Activated CD4-positive, alpha-beta T cell treated with anti-CD3 and anti-CD28 coated beads, Interleukin-2, amount 10 ng/mL, durations not matched to agents 7 days and 5 days (primary cell): ENCODE measurements at regions not wholly inside any gene's neighbourhood (a gene's known extent, or its start where the extent isn't known, plus 50 kb on each side); places are given as distances from the start of the nearest gene placed in this dataset.
"Not testable (repeated sequence)": the region's sequence is repeated elsewhere in the genome, so short reads cannot be mapped to it uniquely, and the experiment has no call there.

Experiments
- CTCF ChIA-PET: fragments of 350-600 bp; sonication (Branson Sonifier 250); formaldehyde crosslinking; loops from one replicate; lab custom pipeline; 2021; ENCODE audit warnings: antibody characterized with exemption; lab: Charles Lee
- POLR2A ChIA-PET: fragments of 350-600 bp; sonication (Branson Sonifier 250); formaldehyde crosslinking; loops from one replicate; lab custom pipeline; 2021; ENCODE audit warnings: antibody characterized with exemption; lab: Charles Lee
- DNase-seq: peaks from one replicate; pipeline ENCODE4 v3.0.0-alpha.2; 2020
- H3K27ac Mint-ChIP-seq: one replicate; pipeline ENCODE4 v1.8.0; 2021; ENCODE audit warnings: mild to moderate bottlenecking, moderate library complexity, mixed read lengths
- H3K27me3 Mint-ChIP-seq: one replicate; pipeline ENCODE4 v1.8.0; 2021; ENCODE audit warnings: mixed read lengths
- H3K36me3 Mint-ChIP-seq: one replicate; pipeline ENCODE4 v1.8.0; 2021; ENCODE audit warnings: low read depth, mixed read lengths
- H3K4me1 Mint-ChIP-seq: one replicate; pipeline ENCODE4 v1.8.0; 2021; ENCODE audit warnings: mixed read lengths
- H3K4me3 Mint-ChIP-seq: one replicate; pipeline ENCODE4 v1.8.0; 2021; ENCODE audit warnings: mild to moderate bottlenecking, moderate library complexity, mixed read lengths
- H3K9me3 Mint-ChIP-seq: one replicate; pipeline ENCODE4 v1.8.0; 2021; ENCODE audit warnings: mixed read lengths

- Mint-ChIP-seq H3K9me3 (no peaks in the 10 kb centered on the region), H3K27ac (no peak overlapping the region), H3K4me1 (no peaks in the 10 kb centered on the region), H3K4me3 (no peak overlapping the region), H3K27me3 (no peaks in the 10 kb centered on the region), H3K36me3 (no peaks in the 10 kb centered on the region)
- CTCF ChIA-PET = no interaction called here
- POLR2A ChIA-PET = no interaction called here
- no peak for DNase-seq
Observed at GRCh38 chr12:29907461-29907860, 123.7 kb upstream of the TMTC1 start.

- ChIA-PET CTCF (no interaction called here), POLR2A (no interaction called here)
- Mint-ChIP-seq H3K4me1 (no peaks in the 10 kb centered on the region), H3K4me3 (no peak overlapping the region), H3K9me3 (no peaks in the 10 kb centered on the region), H3K36me3 (no peaks in the 10 kb centered on the region), H3K27me3 (no peaks in the 10 kb centered on the region), H3K27ac (no peak overlapping the region)
- no peak for DNase-seq
Observed at GRCh38 chr12:29902043-29902442, 118.3 kb upstream of the TMTC1 start.

- no peaks in the 10 kb centered on the region for H3K27me3 Mint-ChIP-seq
- DNase-seq = no peak
- H3K4me3 Mint-ChIP-seq = no peak overlapping the region
- ChIA-PET CTCF (no interaction called here), POLR2A (no interaction called here)
- H3K9me3 Mint-ChIP-seq = no peaks in the 10 kb centered on the region
- H3K27ac Mint-ChIP-seq = no peak overlapping the region
- no peaks in the 10 kb centered on the region for H3K4me1 Mint-ChIP-seq
- H3K36me3 Mint-ChIP-seq = no peaks in the 10 kb centered on the region
Observed at GRCh38 chr12:29901585-29901984, 117.8 kb upstream of the TMTC1 start.

- H3K9me3 Mint-ChIP-seq = no peaks in the 10 kb centered on the region
- H3K4me1 Mint-ChIP-seq = no peaks in the 10 kb centered on the region
- no peak overlapping the region for H3K4me3 Mint-ChIP-seq
- ChIA-PET CTCF (no interaction called here), POLR2A (no interaction called here)
- DNase-seq = no peak
- no peaks in the 10 kb centered on the region for H3K27me3 Mint-ChIP-seq
- no peak overlapping the region for H3K27ac Mint-ChIP-seq
- H3K36me3 Mint-ChIP-seq = no peaks in the 10 kb centered on the region
Observed at GRCh38 chr12:29899212-29899931, 115.6 kb upstream of the TMTC1 start.

- Mint-ChIP-seq H3K4me1 (no peaks in the 10 kb centered on the region), H3K27ac (no peak overlapping the region), H3K36me3 (no peaks in the 10 kb centered on the region), H3K27me3 (no peaks in the 10 kb centered on the region), H3K9me3 (no peaks in the 10 kb centered on the region), H3K4me3 (no peak overlapping the region)
- ChIA-PET CTCF (no interaction called here), POLR2A (no interaction called here)
- DNase-seq = no peak
Observed at GRCh38 chr12:29895966-29896365, 112.2 kb upstream of the TMTC1 start.

- Mint-ChIP-seq H3K36me3 (no peaks in the 10 kb centered on the region), H3K27me3 (no peaks in the 10 kb centered on the region), H3K4me3 (no peak overlapping the region), H3K9me3 (no peaks in the 10 kb centered on the region), H3K4me1 (no peaks in the 10 kb centered on the region), H3K27ac (no peak overlapping the region)
- DNase-seq = no peak
- ChIA-PET CTCF (no interaction called here), POLR2A (no interaction called here)
Observed at GRCh38 chr12:29893002-29893401, 109.3 kb upstream of the TMTC1 start.

GRCh38 chr12:29891792-29892191 is 108.0 kb upstream of the TMTC1 start:
- no peaks in the 10 kb centered on the region for H3K4me1 Mint-ChIP-seq
- CTCF ChIA-PET = no interaction called here
- POLR2A ChIA-PET = no interaction called here
- no peak overlapping the region for H3K4me3 Mint-ChIP-seq
- DNase-seq = no peak
- H3K9me3 Mint-ChIP-seq = no peaks in the 10 kb centered on the region
- no peaks in the 10 kb centered on the region for H3K36me3 Mint-ChIP-seq
- no peak overlapping the region for H3K27ac Mint-ChIP-seq
- no peaks in the 10 kb centered on the region for H3K27me3 Mint-ChIP-seq

GRCh38 chr12:29889737-29890136 is 106.0 kb upstream of the TMTC1 start:
- ChIA-PET POLR2A (no interaction called here), CTCF (no interaction called here)
- H3K4me3 Mint-ChIP-seq = no peak overlapping the region

GRCh38 chr12:29888777-29889176 is 105.0 kb upstream of the TMTC1 start:
- no peak for DNase-seq
- Mint-ChIP-seq H3K4me1 (no peaks in the 10 kb centered on the region), H3K36me3 (no peaks in the 10 kb centered on the region), H3K27me3 (no peaks in the 10 kb centered on the region), H3K9me3 (peaks cover 6% of the 10 kb centered on the region), H3K4me3 (no peak overlapping the region), H3K27ac (no peak overlapping the region)
- CTCF ChIA-PET = no interaction called here
- POLR2A ChIA-PET = no interaction called here

More at GRCh38 chr12:29889737-29890136, 106.0 kb upstream of the TMTC1 start:
- no peaks in the 10 kb centered on the region for H3K4me1 Mint-ChIP-seq
- no peaks in the 10 kb centered on the region for H3K27me3 Mint-ChIP-seq
- H3K27ac Mint-ChIP-seq = no peak overlapping the region
- DNase-seq = peak; percentile 12
- H3K36me3 Mint-ChIP-seq = no peaks in the 10 kb centered on the region
- peaks cover 5% of the 10 kb centered on the region for H3K9me3 Mint-ChIP-seq

GRCh38 chr12:29884957-29885356 is 101.2 kb upstream of the TMTC1 start:
- CTCF ChIA-PET, H3K4me3 Mint-ChIP-seq, DNase-seq, H3K4me1 Mint-ChIP-seq, H3K27ac Mint-ChIP-seq, H3K36me3 Mint-ChIP-seq, POLR2A ChIA-PET, H3K27me3 Mint-ChIP-seq, H3K9me3 Mint-ChIP-seq: not testable (repeated sequence)

- CTCF ChIA-PET = no interaction called here
- Mint-ChIP-seq H3K4me3 (no peak overlapping the region), H3K9me3 (peaks cover 6% of the 10 kb centered on the region), H3K36me3 (no peaks in the 10 kb centered on the region), H3K27me3 (no peaks in the 10 kb centered on the region), H3K27ac (no peak overlapping the region), H3K4me1 (no peaks in the 10 kb centered on the region)
- POLR2A ChIA-PET = no interaction called here
- no peak for DNase-seq
Observed at GRCh38 chr12:29883941-29884554, 100.3 kb upstream of the TMTC1 start.

GRCh38 chr12:29883525-29883924 is 99.8 kb upstream of the TMTC1 start:
- H3K4me3 Mint-ChIP-seq = no peak overlapping the region
- H3K27me3 Mint-ChIP-seq = no peaks in the 10 kb centered on the region
- no peak overlapping the region for H3K27ac Mint-ChIP-seq
- no peaks in the 10 kb centered on the region for H3K4me1 Mint-ChIP-seq
- POLR2A ChIA-PET = no interaction called here
- peaks cover 6% of the 10 kb centered on the region for H3K9me3 Mint-ChIP-seq
- no peaks in the 10 kb centered on the region for H3K36me3 Mint-ChIP-seq
- CTCF ChIA-PET = no interaction called here
- no peak for DNase-seq

- H3K36me3 Mint-ChIP-seq = no peaks in the 10 kb centered on the region
- ChIA-PET CTCF (no interaction called here), POLR2A (no interaction called here)
- H3K9me3 Mint-ChIP-seq = peaks cover 6% of the 10 kb centered on the region
- no peak for DNase-seq
- H3K4me1 Mint-ChIP-seq = no peaks in the 10 kb centered on the region
- H3K27me3 Mint-ChIP-seq = no peaks in the 10 kb centered on the region
- no peak overlapping the region for H3K4me3 Mint-ChIP-seq
- no peak overlapping the region for H3K27ac Mint-ChIP-seq
Observed at GRCh38 chr12:29882846-29883245, 99.1 kb upstream of the TMTC1 start.

GRCh38 chr12:29880987-29881386 is 97.2 kb upstream of the TMTC1 start:
- POLR2A ChIA-PET = no interaction called here
- Mint-ChIP-seq H3K9me3 (peaks cover 4% of the 10 kb centered on the region), H3K4me3 (no peak overlapping the region)

More at GRCh38 chr12:29880987-29881386, 97.2 kb upstream of the TMTC1 start:
- CTCF ChIA-PET = no interaction called here
- Mint-ChIP-seq H3K27ac (no peak overlapping the region), H3K4me1 (no peaks in the 10 kb centered on the region), H3K36me3 (no peaks in the 10 kb centered on the region), H3K27me3 (no peaks in the 10 kb centered on the region)
- no peak for DNase-seq
